OCI-LY7 (cell line): ENCODE measurements at regions not wholly inside any gene's neighbourhood (a gene's known extent, or its start where the extent isn't known, plus 50 kb on each side); places are given as distances from the start of the nearest gene placed in this dataset.

Source experiments
- BruUV-seq: library from RNA; stranded (reverse); fragments of 400-500 nt; replicated peaks from 2 replicates; lab custom pipeline; 2021; lab: Mats Ljungman, UMichigan
- CTCF ChIA-PET: fragments of 300-600 bp; sonication (Branson Sonifier 250); formaldehyde crosslinking; loops from one replicate; lab custom pipeline; 2022; ENCODE audit warnings: antibody characterized with exemption; ENCODE audit not compliant: unreplicated experiment; lab: Charles Lee
- POLR2A ChIA-PET: fragments of 300-600 bp; sonication (Branson Sonifier 250); formaldehyde crosslinking; loops from one replicate; lab custom pipeline; 2022; ENCODE audit warnings: antibody characterized with exemption; lab: Charles Lee
- DNase-seq: peaks from one replicate; pipeline ENCODE4 v3.0.0-alpha.2; 2015; ENCODE audit warnings: low spot score
- H2AFZ ChIP-seq: fragments of 200-600 bp; sonication (generic), shearing (Covaris generic); 2 replicates; pipeline ENCODE4 v1.6.1; 2014; ENCODE audit warnings: mild to moderate bottlenecking, antibody characterized with exemption, low read length, moderate library complexity
- H3K27ac ChIP-seq: fragments of 200-600 bp; sonication (generic); 2 replicates; pipeline ENCODE4 v1.5.1; 2014; ENCODE audit warnings: mixed run types, low read depth, mild to moderate bottlenecking, moderate library complexity, low read length, inconsistent platforms; ENCODE audit not compliant: poor library complexity, severe bottlenecking
- H3K36me3 ChIP-seq: fragments of 200-600 bp; sonication (generic); 2 replicates; pipeline ENCODE4 v1.6.1; 2014; ENCODE audit warnings: mild to moderate bottlenecking, antibody characterized with exemption, low read length, moderate library complexity, mixed read lengths; ENCODE audit not compliant: insufficient read depth
- H3K4me1 ChIP-seq: fragments of 200-600 bp; sonication (generic); 2 replicates; pipeline ENCODE4 v1.5.1; 2014; ENCODE audit warnings: mild to moderate bottlenecking, low read length; ENCODE audit not compliant: insufficient read depth, poor library complexity, severe bottlenecking
- H3K4me2 ChIP-seq: fragments of 200-600 bp; sonication (generic); 2 replicates; pipeline ENCODE4 v1.6.1; 2014; ENCODE audit warnings: mild to moderate bottlenecking, low read length
- H3K4me3 ChIP-seq: fragments of 200-600 bp; sonication (generic); 2 replicates; pipeline ENCODE4 v1.5.1; 2014; ENCODE audit warnings: mild to moderate bottlenecking, low read depth, low read length; ENCODE audit not compliant: poor library complexity, severe bottlenecking
- H3K79me2 ChIP-seq: fragments of 200-600 bp; sonication (generic); 2 replicates; pipeline ENCODE4 v1.6.1; 2016; ENCODE audit warnings: low read depth, mild to moderate bottlenecking, low read length, moderate library complexity, mixed read lengths; ENCODE audit not compliant: insufficient read depth
- H3K9me2 ChIP-seq: fragments of 200-600 bp; sonication (generic); 2 replicates; pipeline ENCODE4 v1.6.1; 2016; ENCODE audit warnings: mild to moderate bottlenecking, low read length, mixed read lengths; ENCODE audit not compliant: insufficient read depth
- H3K9me3 ChIP-seq: fragments of 200-600 bp; sonication (generic); 2 replicates; pipeline ENCODE4 v1.6.1; 2014; ENCODE audit warnings: mild to moderate bottlenecking, mixed run types, low read length, mixed read lengths
- H4K20me1 ChIP-seq: fragments of 200-600 bp; sonication (generic); 2 replicates; pipeline ENCODE4 v1.6.1; 2014; ENCODE audit warnings: mild to moderate bottlenecking, antibody characterized with exemption, low read length, moderate library complexity, mixed read lengths; ENCODE audit not compliant: insufficient read depth
- CTCF ChIP-seq: fragments of 200-600 bp; sonication (generic); conservative IDR thresholded peaks from 2 replicates; pipeline ENCODE4 v1.5.1; 2014; ENCODE audit warnings: mild to moderate bottlenecking, antibody characterized with exemption, low read length, moderate library complexity, mixed read lengths
- EZH2phosphoT487 ChIP-seq: fragments of 200-600 bp; sonication (generic); IDR thresholded peaks from 2 replicates; pipeline ENCODE4 v1.6.1; 2018; ENCODE audit warnings: low read depth, borderline replicate concordance, mild to moderate bottlenecking, mixed run types, antibody characterized with exemption, low read length, moderate library complexity, mixed read lengths
- intact Hi-C: fragments of 100-400 bp; cut with micrococcal nuclease; formaldehyde crosslinking; loops from one replicate; pipeline ENCODE4 v1.10.0; 2022; ENCODE audit not compliant: unreplicated experiment

DNA sequence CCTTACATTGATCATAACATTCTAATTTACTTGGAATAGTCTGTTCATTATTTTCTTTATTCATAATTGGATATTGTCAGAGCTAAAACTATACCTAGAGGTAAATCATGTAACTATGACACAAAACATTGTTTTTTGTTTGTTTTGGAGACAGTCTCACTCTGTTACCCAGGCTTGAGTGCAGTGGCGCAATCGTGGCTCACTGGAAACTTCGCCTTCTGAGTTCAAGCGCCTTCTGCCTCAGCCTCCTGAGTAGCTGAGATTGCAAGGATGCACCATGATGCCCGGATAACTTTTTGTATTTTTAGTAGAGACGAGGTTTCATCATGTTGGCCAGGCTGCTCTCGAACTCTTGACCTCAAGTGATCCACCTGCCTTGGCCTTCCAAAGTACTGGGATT lies 265.2 kb downstream of the FBXO8 start:
- Histone ChIP-seq H4K20me1 (no peaks in the 10 kb centered on the region), H3K4me3 (no peak overlapping the region), H3K79me2 (no peaks in the 10 kb centered on the region), H3K36me3 (no peaks in the 10 kb centered on the region), H2AFZ (no peak overlapping the region), H3K4me2 (no peak overlapping the region), H3K9me2 (no peaks in the 10 kb centered on the region), H3K4me1 (no peaks in the 10 kb centered on the region), H3K27ac (no peak overlapping the region), H3K9me3 (no peaks in the 10 kb centered on the region)
- CTCF ChIA-PET: no interaction called here
- POLR2A ChIA-PET: no interaction called here
- no peak for TF ChIP-seq EZH2phosphoT487
- no peak for TF ChIP-seq CTCF
- no peak for DNase-seq
- intact Hi-C loops: no loop called here
- no TSS peak for BruUV-seq

- no peaks in the 10 kb centered on the region for H3K36me3 ChIP-seq
- TF ChIP-seq CTCF: no peak
- TF ChIP-seq EZH2phosphoT487: no peak
- H3K4me1 ChIP-seq: no peaks in the 10 kb centered on the region
- POLR2A ChIA-PET: no interaction called here
- CTCF ChIA-PET: no interaction called here
- no peak overlapping the region for H3K27ac ChIP-seq
- intact Hi-C loops: no loop called here
- BruUV-seq: no TSS peak
- no peak overlapping the region for H3K4me2 ChIP-seq
- H3K4me3 ChIP-seq: no peak overlapping the region
- no peaks in the 10 kb centered on the region for H4K20me1 ChIP-seq
- no peak overlapping the region for H2AFZ ChIP-seq
- no peaks in the 10 kb centered on the region for H3K9me2 ChIP-seq
- H3K79me2 ChIP-seq: no peaks in the 10 kb centered on the region
- DNase-seq: no peak
- no peaks in the 10 kb centered on the region for H3K9me3 ChIP-seq
These were observed 267.2 kb downstream of the FBXO8 start for GRCh38 chr4:174016251-174016650.

- CTCF ChIA-PET: no interaction called here
- intact Hi-C loops: no loop called here
- Histone ChIP-seq H3K79me2 (no peaks in the 10 kb centered on the region), H3K4me1 (no peaks in the 10 kb centered on the region), H3K9me2 (no peaks in the 10 kb centered on the region), H3K4me2 (no peak overlapping the region), H4K20me1 (no peaks in the 10 kb centered on the region), H3K27ac (no peak overlapping the region), H3K4me3 (no peak overlapping the region), H2AFZ (no peak overlapping the region), H3K9me3 (no peaks in the 10 kb centered on the region), H3K36me3 (no peaks in the 10 kb centered on the region)
- no peak for DNase-seq
- no peak for TF ChIP-seq EZH2phosphoT487
- no peak for TF ChIP-seq CTCF
- POLR2A ChIA-PET: no interaction called here
- BruUV-seq: no TSS peak
These were observed 270.6 kb downstream of the FBXO8 start for GRCh38 chr4:174012886-174013259.
